Neural cell (in vitro differentiated cells): ENCODE measurements at regions not wholly inside any gene's neighbourhood (a gene's known extent, or its start where the extent isn't known, plus 50 kb on each side); places are given as distances from the start of the nearest gene placed in this dataset.

ENCODE experiments used
- H2AFZ ChIP-seq: fragments of 200-600, 300-800 bp; sonication (generic), shearing (Covaris generic); 2 replicates; pipeline ENCODE4 v1.6.0; 2014; ENCODE audit warnings: low read depth, mild to moderate bottlenecking, antibody characterized with exemption, low read length, moderate library complexity
- H3F3A ChIP-seq: fragments of 200-600 bp; shearing (Covaris generic); 2 replicates; pipeline ENCODE4 v1.6.1; 2016; ENCODE audit warnings: mild to moderate bottlenecking, moderate library complexity, mixed read lengths, antibody characterized with exemption, low read length; ENCODE audit not compliant: insufficient read depth, poor library complexity, severe bottlenecking
- H3K27ac ChIP-seq: fragments of 200-600, 300-800 bp; sonication (generic), shearing (Covaris generic); 2 replicates; pipeline ENCODE4 v1.5.1; 2014; ENCODE audit warnings: mild to moderate bottlenecking, low read length, moderate library complexity
- H3K27me3 ChIP-seq: fragments of 300-800, 200-600 bp; sonication (generic), shearing (Covaris generic); 2 replicates; pipeline ENCODE4 v1.6.0; 2014; ENCODE audit warnings: mild to moderate bottlenecking, low read depth, low read length, moderate library complexity; ENCODE audit not compliant: insufficient read depth
- H3K36me3 ChIP-seq: fragments of 300-800, 200-600 bp; sonication (generic), shearing (Covaris generic); 2 replicates; pipeline ENCODE4 v1.5.1; 2014; ENCODE audit warnings: mild to moderate bottlenecking, antibody characterized with exemption, low read length, moderate library complexity; ENCODE audit not compliant: insufficient read depth
- H3K4me2 ChIP-seq: fragments of 300-800, 200-600 bp; sonication (generic), shearing (Covaris generic); 2 replicates; pipeline ENCODE4 v1.6.0; 2014; ENCODE audit warnings: mild to moderate bottlenecking, low read length
- H3K4me3 ChIP-seq: fragments of 300-800, 200-600 bp; sonication (generic), shearing (Covaris generic); 2 replicates; pipeline ENCODE4 v1.5.1; 2014; ENCODE audit warnings: mild to moderate bottlenecking, low read length, moderate library complexity
- H3K79me2 ChIP-seq: fragments of 200-600 bp; shearing (Covaris generic); replicated peaks from 2 replicates; pipeline ENCODE4 v1.6.0; 2014; ENCODE audit warnings: mild to moderate bottlenecking, low read length, moderate library complexity; ENCODE audit not compliant: insufficient read depth
- H3K9ac ChIP-seq: fragments of 300-800, 200-600 bp; sonication (generic), shearing (Covaris generic); 2 replicates; pipeline ENCODE4 v1.6.1; 2016; ENCODE audit warnings: mild to moderate bottlenecking, low read length, mixed read lengths
- H3K9me2 ChIP-seq: fragments of 200-600 bp; shearing (Covaris generic); 2 replicates; pipeline ENCODE4 v1.6.1; 2016; ENCODE audit warnings: mild to moderate bottlenecking, low read length, mixed read lengths; ENCODE audit not compliant: insufficient read depth
- H3K9me3 ChIP-seq: fragments of 200-600, 300-800 bp; sonication (generic), shearing (Covaris generic); 2 replicates; pipeline ENCODE4 v1.6.1; 2016; ENCODE audit warnings: mild to moderate bottlenecking, mixed run types, low read length, moderate library complexity, mixed read lengths
- H4K20me1 ChIP-seq: fragments of 200-600 bp; shearing (Covaris generic); 2 replicates; pipeline ENCODE4 v1.6.1; 2016; ENCODE audit warnings: mild to moderate bottlenecking, mixed run types; ENCODE audit not compliant: insufficient read depth
- CTCF ChIP-seq: fragments of 450-650 bp; IDR thresholded peaks from 2 replicates; pipeline ENCODE4 v1.5.1; 2014; ENCODE audit warnings: antibody characterized with exemption, mild to moderate bottlenecking, moderate library complexity; ENCODE audit not compliant: poor library complexity, severe bottlenecking
- EP300 ChIP-seq: fragments of 450-650 bp; conservative IDR thresholded peaks from 2 replicates; pipeline ENCODE4 v1.6.1; 2014; ENCODE audit warnings: antibody characterized with exemption, mild to moderate bottlenecking, moderate library complexity; ENCODE audit not compliant: poor library complexity, severe bottlenecking
- EZH2 ChIP-seq: fragments of 200-600, 300-800 bp; shearing (Covaris generic), sonication (generic); IDR thresholded peaks from 2 replicates; pipeline ENCODE4 v1.6.1; 2014; ENCODE audit warnings: antibody characterized with exemption, low read length, borderline replicate concordance, mild to moderate bottlenecking; ENCODE audit not compliant: insufficient read depth, poor library complexity, severe bottlenecking
- MXI1 ChIP-seq: fragments of 450-650 bp; conservative IDR thresholded peaks from 2 replicates; pipeline ENCODE4 v1.6.1; 2014; ENCODE audit warnings: antibody characterized with exemption, mild to moderate bottlenecking; ENCODE audit not compliant: poor library complexity, severe bottlenecking
- POLR2AphosphoS5 ChIP-seq: IDR thresholded peaks from 2 replicates; pipeline ENCODE4 v1.6.1; 2012
- RAD21 ChIP-seq: fragments of 450-650 bp; conservative IDR thresholded peaks from 2 replicates; pipeline ENCODE4 v1.6.1; 2014; ENCODE audit warnings: antibody characterized with exemption, mild to moderate bottlenecking, moderate library complexity
- REST ChIP-seq: IDR thresholded peaks from 2 replicates; pipeline ENCODE4 v1.6.1; 2012; ENCODE audit warnings: borderline replicate concordance
- SMC3 ChIP-seq: fragments of 450-650 bp; conservative IDR thresholded peaks from 2 replicates; pipeline ENCODE4 v1.6.1; 2014; ENCODE audit warnings: antibody characterized with exemption, mild to moderate bottlenecking, moderate library complexity; ENCODE audit not compliant: poor library complexity
- TAF1 ChIP-seq: IDR thresholded peaks from 2 replicates; pipeline ENCODE4 v1.6.1; 2012; ENCODE audit warnings: low read depth

DNA sequence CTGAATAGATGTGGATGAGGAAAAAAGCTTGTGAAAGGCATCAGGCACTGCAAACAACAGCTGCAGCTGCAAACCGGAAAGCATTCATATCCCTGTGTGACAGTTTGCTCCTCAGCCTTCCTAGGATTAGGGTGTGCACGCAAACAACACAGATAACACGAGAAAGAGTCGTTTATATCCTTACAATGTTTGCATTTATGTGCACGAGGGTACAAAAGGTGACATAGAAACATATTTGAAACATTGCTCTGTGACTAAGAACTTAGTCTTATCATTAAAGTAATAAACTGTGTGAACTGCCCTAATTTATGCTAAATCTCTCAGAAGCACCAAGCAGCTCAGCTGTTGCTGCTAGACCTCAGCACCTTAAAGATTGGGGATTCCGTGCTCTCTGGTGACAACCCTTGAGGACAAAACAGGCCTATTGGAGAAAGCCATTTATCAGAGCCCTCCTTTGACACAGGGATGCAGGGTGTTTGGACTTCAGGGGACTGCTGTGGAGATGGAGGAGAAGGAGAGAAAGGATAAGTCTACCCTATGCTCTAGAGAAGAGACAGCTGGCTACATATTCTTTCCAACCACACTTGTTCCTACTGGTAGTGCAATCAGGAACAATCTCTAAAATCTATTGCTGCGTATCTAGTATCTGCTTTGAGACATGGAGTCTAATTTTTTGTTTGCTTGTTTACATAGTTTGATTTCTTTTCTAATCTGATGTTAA is 176.2 kb downstream of the GNAT3 start:
- Histone ChIP-seq H3K27me3 (no peaks in the 10 kb centered on the region), H3K4me2 (no peak overlapping the region), H3F3A (no peaks in the 10 kb centered on the region), H2AFZ (no peak overlapping the region), H3K36me3 (no peaks in the 10 kb centered on the region), H3K4me3 (no peak overlapping the region), H3K9me2 (no peaks in the 10 kb centered on the region), H3K27ac (no peak overlapping the region), H4K20me1 (no peaks in the 10 kb centered on the region), H3K9ac (no peak overlapping the region), H3K79me2 (no peaks in the 10 kb centered on the region), H3K9me3 (no peaks in the 10 kb centered on the region)
- no peak for TF ChIP-seq TAF1
- TF ChIP-seq MXI1 = no peak
- TF ChIP-seq RAD21 = no peak

DNA sequence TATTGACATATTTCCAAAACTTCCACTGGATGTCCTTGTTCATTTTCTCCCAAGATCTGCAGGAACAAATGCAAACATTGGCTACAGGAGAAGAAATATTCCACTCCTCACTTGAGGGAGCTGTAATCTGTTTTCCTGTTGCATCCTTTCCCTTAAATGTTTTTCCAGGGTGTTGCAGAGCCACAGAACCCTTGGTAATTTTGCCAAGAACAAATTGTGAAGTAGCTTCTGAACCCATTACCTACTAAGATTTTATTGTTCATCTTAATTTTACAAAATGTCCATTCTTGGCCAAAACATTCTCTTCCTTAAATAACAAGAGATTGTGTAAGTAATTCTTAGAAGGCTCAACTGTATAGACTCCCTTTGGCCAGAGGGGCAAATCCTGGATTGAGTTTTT is 177.0 kb downstream of the GNAT3 start:
- no peaks in the 10 kb centered on the region for H3K79me2 ChIP-seq
- H3K27ac ChIP-seq = no peak overlapping the region
- no peak overlapping the region for H2AFZ ChIP-seq
- TF ChIP-seq SMC3 (no peak), EP300 (no peak), REST (no peak), RAD21 (no peak), EZH2 (no peak), TAF1 (no peak), POLR2AphosphoS5 (no peak), MXI1 (no peak), CTCF (no peak)
- no peaks in the 10 kb centered on the region for H3K27me3 ChIP-seq
- no peaks in the 10 kb centered on the region for H3F3A ChIP-seq
- no peaks in the 10 kb centered on the region for H3K9me3 ChIP-seq
- no peak overlapping the region for H3K4me2 ChIP-seq
- no peaks in the 10 kb centered on the region for H4K20me1 ChIP-seq
- H3K9me2 ChIP-seq = no peaks in the 10 kb centered on the region
- H3K36me3 ChIP-seq = no peaks in the 10 kb centered on the region
- no peak overlapping the region for H3K9ac ChIP-seq
- H3K4me3 ChIP-seq = no peak overlapping the region

GRCh38 chr7:80334196-80334595 is 177.7 kb downstream of the GNAT3 start:
- Histone ChIP-seq H2AFZ (no peak overlapping the region), H3F3A (no peaks in the 10 kb centered on the region), H3K27ac (no peak overlapping the region), H3K9me2 (no peaks in the 10 kb centered on the region), H3K9me3 (no peaks in the 10 kb centered on the region), H3K36me3 (no peaks in the 10 kb centered on the region), H3K27me3 (no peaks in the 10 kb centered on the region), H3K4me2 (no peak overlapping the region), H3K4me3 (no peak overlapping the region), H4K20me1 (no peaks in the 10 kb centered on the region), H3K9ac (no peak overlapping the region), H3K79me2 (no peaks in the 10 kb centered on the region)
- TF ChIP-seq POLR2AphosphoS5 = no peak
- TF ChIP-seq EZH2 = no peak
- no peak for TF ChIP-seq CTCF
- TF ChIP-seq MXI1 = no peak
- no peak for TF ChIP-seq EP300
- TF ChIP-seq SMC3 = no peak
- TF ChIP-seq REST = no peak
- TF ChIP-seq RAD21 = no peak
- TF ChIP-seq TAF1 = no peak
